GM12872 (cell line): ENCODE measurements at regions not wholly inside any gene's neighbourhood (a gene's known extent, or its start where the extent isn't known, plus 50 kb on each side); places are given as distances from the start of the nearest gene placed in this dataset.

Source experiments
- CTCF ChIP-seq: IDR thresholded peaks from 3 replicates; pipeline ENCODE4 v1.5.1; 2011; ENCODE audit warnings: low read depth, mild to moderate bottlenecking, low read length, moderate library complexity; ENCODE audit not compliant: insufficient read depth

- no peak for TF ChIP-seq CTCF
Observed at GRCh38 chr20:55783381-55783780, 221.9 kb downstream of the CBLN4 start.

- TF ChIP-seq CTCF = no peak
Observed at GRCh38 chr20:55782912-55783253, 222.4 kb downstream of the CBLN4 start.

- TF ChIP-seq CTCF = no peak
Observed at GRCh38 chr20:55782224-55782911, 223.0 kb downstream of the CBLN4 start.

GRCh38 chr20:55778796-55779195 is 226.5 kb downstream of the CBLN4 start:
- no peak for TF ChIP-seq CTCF

- no peak for TF ChIP-seq CTCF
Observed at GRCh38 chr20:55777641-55778040, 227.7 kb downstream of the CBLN4 start.

GRCh38 chr20:55776176-55776575 is 229.1 kb downstream of the CBLN4 start:
- TF ChIP-seq CTCF = no peak

GRCh38 chr20:55774628-55775027 is 230.7 kb downstream of the CBLN4 start:
- no peak for TF ChIP-seq CTCF

- no peak for TF ChIP-seq CTCF
Observed at GRCh38 chr20:55761797-55762196, 243.5 kb downstream of the CBLN4 start.
